ENCODE measurements at regions not wholly inside any gene's neighbourhood (a gene's known extent, or its start where the extent isn't known, plus 50 kb on each side); places are given as distances from the start of the nearest gene placed in this dataset.

- no peak for DNase-seq (ENCODE audit: low read depth)
Measured at GRCh38 chr1:218986816-218987215, 186.9 kb upstream of the LYPLAL1 start.

- DNase-seq (ENCODE audit: low read depth), result no peak
Measured at GRCh38 chr1:218990019-218990418, 183.7 kb upstream of the LYPLAL1 start.

- no peak for DNase-seq (ENCODE audit: low read depth)
Measured at GRCh38 chr1:218991089-218991488, 182.6 kb upstream of the LYPLAL1 start.

DNA sequence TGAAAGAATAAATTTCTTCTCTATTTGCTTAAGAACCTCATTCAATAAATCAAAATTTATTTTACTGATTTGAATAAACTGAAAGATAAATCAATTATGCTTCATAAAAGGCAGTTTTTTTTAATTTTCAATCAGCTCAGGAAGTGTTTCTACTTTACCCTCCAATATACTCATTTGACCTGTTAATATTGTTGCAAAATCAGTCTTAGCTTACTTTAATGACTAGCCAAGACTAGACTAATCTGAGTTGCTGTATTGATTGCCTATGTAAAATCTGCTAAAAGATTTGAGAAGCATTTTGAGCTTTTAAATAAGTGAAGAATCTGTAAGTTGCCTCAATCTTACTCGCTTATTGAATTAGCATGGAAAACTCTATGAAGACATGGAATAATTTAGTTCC lies 179.1 kb upstream of the LYPLAL1 start:
- no peak for DNase-seq (ENCODE audit: low read depth)

- no peak for DNase-seq (ENCODE audit: low read depth)
Measured at GRCh38 chr1:218995091-218995665, 178.5 kb upstream of the LYPLAL1 start.

- peak; percentile 36 for DNase-seq (ENCODE audit: low read depth)
Measured at GRCh38 chr1:218996362-218996761, 177.3 kb upstream of the LYPLAL1 start.

- no peak for DNase-seq (ENCODE audit: low read depth)
Measured at GRCh38 chr1:219000005-219000404, 173.7 kb upstream of the LYPLAL1 start.

GRCh38 chr1:219000631-219001030 lies 173.0 kb upstream of the LYPLAL1 start:
- no peak for DNase-seq (ENCODE audit: low read depth)

- no peak for DNase-seq (ENCODE audit: low read depth)
Measured at GRCh38 chr1:219010720-219011119, 163.0 kb upstream of the LYPLAL1 start.

GRCh38 chr1:219020386-219020785 lies 153.3 kb upstream of the LYPLAL1 start:
- peak; percentile 32 for DNase-seq (ENCODE audit: low read depth)

- DNase-seq (ENCODE audit: low read depth), result no peak
Measured at GRCh38 chr1:219020846-219021245, 152.8 kb upstream of the LYPLAL1 start.

DNA sequence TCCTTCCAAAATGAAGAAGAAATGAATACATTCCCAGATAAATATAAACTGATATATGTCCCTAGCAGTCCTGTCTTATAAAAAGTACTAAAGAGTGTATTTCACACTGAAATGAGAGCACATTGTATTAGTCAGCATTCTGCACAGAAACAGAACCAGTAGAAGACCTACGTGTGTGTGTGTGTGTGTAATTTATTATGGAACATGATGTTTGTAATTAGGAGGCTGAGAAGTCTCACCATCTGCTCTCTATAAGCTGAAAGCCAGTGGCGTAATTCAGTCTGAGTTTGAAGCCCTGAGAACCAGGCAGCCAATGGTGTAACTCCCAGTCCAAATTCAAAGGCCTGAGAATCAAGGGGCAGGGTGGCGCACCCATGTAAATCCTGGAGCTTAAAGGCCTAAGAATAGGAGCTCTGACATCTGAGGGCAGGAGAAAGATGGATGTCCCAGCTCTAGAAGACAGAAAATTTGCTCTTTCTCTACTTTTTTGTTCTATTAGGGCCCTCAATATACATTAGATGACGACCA lies 146.5 kb upstream of the LYPLAL1 start:
- no peak for DNase-seq (ENCODE audit: low read depth)

DNA sequence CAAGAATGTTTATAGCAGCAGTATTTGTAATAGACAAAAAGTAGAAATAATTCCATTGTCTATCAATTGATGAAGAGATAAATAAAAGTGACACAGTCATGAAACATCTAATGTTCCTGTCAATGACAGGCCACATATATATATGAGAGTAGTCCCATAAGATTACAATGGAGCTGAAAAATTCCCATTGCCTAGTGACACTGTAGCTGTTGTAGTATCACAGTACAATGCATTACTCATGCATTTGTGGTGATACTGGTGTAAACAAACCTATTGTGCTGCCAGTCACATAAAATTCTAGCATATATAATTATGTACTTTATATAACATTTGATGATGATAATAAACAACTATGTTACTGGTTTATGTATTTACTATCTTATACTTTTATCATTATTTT lies 141.9 kb upstream of the LYPLAL1 start:
- peak; percentile 44 for DNase-seq (ENCODE audit: low read depth)

DNA sequence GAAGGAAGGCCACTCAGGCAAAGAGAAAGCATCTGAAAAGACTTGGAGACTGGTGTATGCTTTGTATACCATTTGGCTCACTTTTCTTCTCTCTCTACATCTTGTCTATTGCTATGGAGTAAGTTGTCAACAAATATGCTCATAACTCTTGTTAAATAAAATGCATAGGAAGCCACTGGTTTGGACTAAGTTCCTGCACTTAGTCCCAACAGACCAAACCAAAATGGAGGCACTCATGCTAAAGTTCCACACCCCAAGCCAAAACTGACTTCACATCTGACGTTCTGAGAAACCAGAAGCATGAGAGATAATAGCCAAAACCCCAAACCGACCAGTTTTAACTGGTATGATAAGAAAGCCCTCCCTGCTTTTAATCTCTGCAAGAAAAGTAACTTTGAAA lies 135.3 kb upstream of the LYPLAL1 start:
- DNase-seq (ENCODE audit: low read depth), result no peak

- DNase-seq (ENCODE audit: low read depth), result no peak
Measured at GRCh38 chr1:219039017-219039681, 134.5 kb upstream of the LYPLAL1 start.

DNA sequence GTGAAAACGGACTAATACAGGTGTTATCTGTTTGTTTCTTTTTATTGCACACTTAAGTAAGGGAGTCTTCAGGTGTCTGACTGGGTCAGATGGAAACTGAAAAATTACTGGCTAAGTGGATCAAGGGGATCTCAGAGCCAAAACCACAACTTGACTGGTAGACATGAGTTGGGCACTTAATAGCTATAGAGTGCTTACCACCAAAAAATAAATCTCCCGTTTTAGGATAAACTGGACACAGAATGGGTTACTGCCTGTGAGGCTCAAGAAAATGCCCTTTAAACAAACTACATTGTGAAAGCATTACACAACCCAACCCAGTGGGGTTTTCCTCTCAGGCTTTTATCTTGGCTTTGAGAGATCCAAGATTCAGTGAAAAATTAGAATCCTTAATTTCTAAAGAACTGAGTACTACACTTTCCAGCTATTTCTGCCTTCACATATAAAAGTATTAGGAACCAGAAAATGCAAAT lies 134.0 kb upstream of the LYPLAL1 start:
- DNase-seq (ENCODE audit: low read depth), result no peak

DNA sequence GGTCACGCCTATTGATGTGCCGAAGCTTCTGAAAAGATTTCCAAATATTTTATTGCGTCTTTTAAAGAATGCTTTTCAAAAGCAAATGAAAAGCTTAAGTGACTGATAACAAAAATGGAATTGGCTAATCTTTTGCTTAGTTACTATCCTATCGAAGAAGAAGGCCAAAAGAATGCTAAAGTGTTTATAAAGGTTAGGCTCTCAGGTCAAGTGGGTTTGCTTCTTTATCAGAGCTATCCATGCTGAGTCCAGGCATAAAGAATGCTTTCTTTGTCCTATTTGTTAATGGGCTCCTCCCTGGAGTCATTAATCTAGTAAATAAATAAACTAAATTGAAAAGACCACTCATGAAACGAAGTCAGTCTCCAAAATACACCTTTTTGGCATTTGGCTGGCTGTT lies 133.4 kb upstream of the LYPLAL1 start:
- no peak for DNase-seq (ENCODE audit: low read depth)

DNA sequence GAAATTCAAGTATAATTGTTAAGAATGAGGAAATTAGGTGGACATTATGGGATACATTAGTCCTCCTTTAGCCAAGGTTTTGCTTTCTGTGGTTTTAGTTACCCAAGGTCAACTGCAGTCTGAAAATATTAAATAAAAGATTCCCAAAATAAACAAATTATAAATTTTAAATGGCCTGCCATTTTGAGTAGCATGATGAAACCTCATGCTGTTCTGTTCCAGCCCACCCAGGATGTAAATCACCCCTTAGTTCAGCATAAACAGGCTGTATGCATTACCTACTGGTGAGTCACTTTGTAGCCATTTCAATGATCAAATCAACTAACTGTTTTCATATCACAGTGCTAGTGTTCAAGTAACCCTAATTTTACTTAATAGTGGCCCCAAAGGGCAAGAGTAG lies 132.5 kb upstream of the LYPLAL1 start:
- DNase-seq (ENCODE audit: low read depth), result peak; percentile 88

GRCh38 chr1:219041818-219042217 lies 131.9 kb upstream of the LYPLAL1 start:
- peak; percentile 17 for DNase-seq (ENCODE audit: low read depth)

DNA sequence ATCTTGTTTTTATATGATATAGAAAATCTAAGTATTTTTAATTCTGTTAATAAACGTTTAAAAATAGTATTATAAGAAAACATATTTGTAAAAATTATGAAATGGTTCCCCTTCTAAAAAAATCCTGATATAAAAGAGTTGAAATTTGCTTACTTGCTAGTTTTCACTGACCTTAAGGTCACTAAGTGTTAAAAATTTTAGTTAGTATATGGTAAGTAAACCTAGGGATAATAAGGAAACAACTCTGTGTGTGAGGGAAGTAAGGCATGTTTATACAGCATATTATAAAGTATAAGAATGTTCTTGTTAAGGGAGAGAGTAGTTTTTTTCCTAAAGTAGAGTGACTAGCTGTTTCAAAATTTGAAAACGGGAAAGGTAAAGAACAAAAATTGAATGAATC lies 130.9 kb upstream of the LYPLAL1 start:
- DNase-seq (ENCODE audit: low read depth), result no peak

DNA sequence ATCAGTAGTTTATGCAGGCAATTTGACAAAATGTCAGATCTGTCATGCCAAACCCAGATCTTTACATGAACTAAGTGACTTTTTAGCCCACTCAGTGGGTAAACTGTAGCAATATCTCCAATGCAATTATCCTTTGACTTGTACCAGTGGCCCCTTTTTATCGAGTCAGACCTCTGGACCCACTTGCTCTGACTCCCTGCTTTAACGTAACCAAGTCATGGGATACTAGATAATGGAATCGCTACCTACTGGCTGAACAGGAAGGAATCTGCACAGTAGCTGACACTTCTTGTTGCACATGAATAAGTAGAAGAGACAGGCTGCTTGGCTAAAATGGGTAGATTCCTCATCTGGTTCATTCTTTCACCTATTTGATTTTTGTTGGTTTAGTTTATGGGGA lies 128.4 kb upstream of the LYPLAL1 start:
- DNase-seq (ENCODE audit: low read depth), result no peak

- peak; percentile 13 for DNase-seq (ENCODE audit: low read depth)
Measured at GRCh38 chr1:219049501-219049900, 124.2 kb upstream of the LYPLAL1 start.

DNA sequence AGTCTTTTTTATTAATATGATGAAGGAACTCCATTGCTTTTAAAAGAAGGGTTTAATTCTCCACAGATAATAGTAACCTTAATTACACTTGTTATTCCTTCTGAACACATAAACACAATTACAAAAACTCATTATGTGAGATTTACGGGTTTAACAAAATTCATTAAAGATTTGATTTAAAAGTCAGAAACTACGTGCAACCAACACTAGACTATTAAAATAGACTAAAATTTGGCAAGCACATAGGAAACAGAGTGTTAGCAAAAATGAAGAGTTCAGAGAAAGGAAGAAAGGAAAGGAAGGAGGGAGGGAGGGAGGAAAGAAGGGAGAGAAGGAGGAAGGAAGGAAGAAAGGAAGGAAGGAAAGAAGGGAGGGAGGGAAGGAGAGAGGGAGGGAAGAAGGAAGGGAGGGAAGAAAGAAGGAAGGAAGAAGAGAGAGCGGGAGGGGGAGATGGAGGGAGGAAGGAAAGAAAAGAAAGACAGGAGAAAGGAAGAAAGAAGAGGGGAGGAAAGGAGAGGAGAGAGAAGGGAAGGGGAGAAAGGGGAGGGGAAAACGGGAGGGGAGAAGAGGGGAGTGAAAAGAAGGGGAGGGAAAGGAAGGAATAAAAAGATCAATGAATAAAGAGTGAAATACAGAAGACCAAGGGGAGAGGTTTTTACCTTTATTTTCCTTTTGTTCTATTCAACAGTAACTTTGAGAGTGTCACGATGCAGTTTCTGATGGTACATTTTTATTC lies 123.4 kb upstream of the LYPLAL1 start:
- no peak for DNase-seq (ENCODE audit: low read depth)

Data from ELR (cell line).